GM12872 (cell line): ENCODE measurements at regions not wholly inside any gene's neighbourhood (a gene's known extent, or its start where the extent isn't known, plus 50 kb on each side); places are given as distances from the start of the nearest gene placed in this dataset.

Experiments
- CTCF ChIP-seq: IDR thresholded peaks from 3 replicates; pipeline ENCODE4 v1.5.1; 2011; ENCODE audit warnings: low read depth, mild to moderate bottlenecking, low read length, moderate library complexity; ENCODE audit not compliant: insufficient read depth

DNA sequence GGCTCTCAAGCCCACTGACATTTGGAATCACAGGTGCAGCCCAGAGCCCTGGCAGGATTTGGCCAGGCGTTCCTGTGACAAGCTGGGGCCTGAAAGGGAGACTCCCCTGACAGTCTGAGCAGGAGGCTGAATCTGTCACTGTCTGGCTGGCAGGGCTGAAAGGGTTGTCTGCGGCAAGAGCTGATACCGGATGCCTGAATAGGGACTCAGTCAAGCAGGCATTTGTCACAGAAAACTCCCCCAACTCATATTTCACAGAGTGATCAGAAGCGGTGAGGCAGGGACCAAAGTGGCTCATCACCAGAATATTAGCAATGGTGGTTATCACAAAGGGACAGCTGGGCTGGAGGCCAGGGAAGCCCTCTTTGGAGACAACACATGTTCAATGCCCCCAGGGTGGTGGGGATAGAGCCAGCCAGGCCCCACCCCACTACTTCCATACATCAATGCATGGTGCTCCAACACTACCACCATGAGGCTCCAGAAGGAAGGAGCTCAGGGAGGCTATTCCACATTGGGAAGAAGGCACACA, 295.5 kb downstream of the DTWD2 start:
- TF ChIP-seq CTCF = no peak

DNA sequence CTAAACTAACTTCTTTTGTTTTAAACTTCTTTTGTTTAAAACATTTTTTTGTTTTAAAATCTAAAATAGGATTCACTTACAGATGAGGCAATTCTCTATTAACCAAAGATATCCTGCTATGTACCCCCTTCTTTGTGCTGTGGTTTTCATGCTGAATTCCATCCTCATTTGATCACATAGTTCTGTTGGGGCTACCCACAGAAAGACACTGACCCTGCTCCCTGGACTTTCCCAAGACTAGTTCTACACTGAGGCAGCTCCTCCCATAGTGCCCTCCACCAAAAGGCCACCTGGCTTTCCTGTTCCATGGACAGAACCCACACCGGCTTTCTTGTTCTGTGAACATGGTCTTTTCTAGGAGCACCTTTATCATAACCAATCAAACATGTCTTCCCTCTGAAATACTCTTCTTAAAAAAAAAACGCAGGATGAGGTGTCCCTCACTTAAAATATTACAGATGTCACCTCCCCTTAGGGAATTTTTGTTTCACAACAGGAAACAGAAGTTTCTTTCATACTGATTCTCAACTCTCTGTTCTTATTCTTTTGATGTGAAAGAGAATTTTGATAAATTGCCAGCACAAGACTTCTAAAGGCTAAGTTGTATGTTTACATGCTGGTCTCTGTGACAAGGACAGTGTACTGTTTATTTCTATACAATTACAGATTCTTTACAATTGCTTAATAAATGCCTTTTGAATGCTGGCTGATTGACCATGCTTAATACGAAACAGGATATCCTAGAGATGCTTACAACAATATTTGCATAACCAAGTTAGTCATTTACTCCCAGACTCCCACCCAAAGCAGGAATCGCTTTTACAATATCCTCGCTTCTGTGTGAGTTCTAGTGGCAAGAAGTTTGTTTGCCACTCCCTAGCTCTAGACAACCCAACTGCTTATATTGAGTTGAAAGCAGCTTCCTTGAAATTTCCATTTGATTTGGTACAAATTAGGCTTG, 300.4 kb downstream of the DTWD2 start:
- no peak for TF ChIP-seq CTCF

DNA sequence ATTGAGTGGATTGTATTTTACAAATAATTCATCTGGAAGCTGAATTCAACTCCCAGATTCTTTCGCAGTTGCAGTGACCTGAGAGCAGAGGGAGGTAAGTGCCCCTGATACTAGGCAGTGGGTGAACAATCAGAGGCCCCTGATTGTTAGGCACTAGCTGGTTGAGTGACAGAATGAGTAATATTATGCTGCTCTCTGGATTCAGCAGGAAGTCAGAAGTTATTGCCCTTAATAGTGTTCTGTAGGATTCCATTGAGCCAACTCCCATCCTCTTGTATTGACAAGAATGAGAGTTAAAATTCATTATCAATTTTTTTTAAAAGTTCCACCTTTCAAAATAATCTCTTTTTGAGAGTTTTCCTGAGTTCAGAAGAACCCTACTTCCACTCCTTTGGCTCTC, 301.2 kb downstream of the DTWD2 start:
- TF ChIP-seq CTCF = no peak

DNA sequence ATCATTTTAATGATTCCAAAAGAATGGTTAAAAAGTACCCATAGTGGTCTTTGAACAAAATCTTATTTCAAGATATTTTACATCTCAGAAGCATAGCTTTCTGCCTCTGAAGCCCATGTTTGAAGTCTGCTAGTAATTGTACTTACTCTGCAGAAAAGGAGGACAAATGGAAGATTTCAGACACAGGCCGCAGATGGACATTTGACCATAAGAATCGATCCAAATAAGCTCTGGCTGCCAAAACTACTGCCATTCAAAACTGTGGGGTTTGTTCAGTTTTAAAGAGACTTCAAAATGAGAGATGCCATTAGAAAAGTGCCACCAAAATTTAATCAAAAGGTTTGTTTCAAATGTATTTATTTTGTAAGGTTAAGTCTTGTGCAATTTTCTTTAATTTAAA, 306.7 kb downstream of the DTWD2 start:
- no peak for TF ChIP-seq CTCF

GRCh38 chr5:118679264-118679940, 308.9 kb downstream of the DTWD2 start:
- TF ChIP-seq CTCF = no peak

- TF ChIP-seq CTCF = no peak
Measured at GRCh38 chr5:118678746-118679145, 309.6 kb downstream of the DTWD2 start.

GRCh38 chr5:118675247-118675646, 313.1 kb downstream of the DTWD2 start:
- no peak for TF ChIP-seq CTCF
